Stomach (tissue), 4 donors: ENCODE measurements at regions not wholly inside any gene's neighbourhood (a gene's known extent, or its start where the extent isn't known, plus 50 kb on each side); places are given as distances from the start of the nearest gene placed in this dataset.

Source experiments
- POLR2A ChIP-seq, 4 donors: fragments of 450-650 bp; IDR thresholded peaks; one replicate each; pipeline ENCODE4 v1.6.1; 2016; ENCODE audit warnings: antibody characterized with exemption in 4 of 4, control low read depth in 2 of 4, mild to moderate bottlenecking in 1 of 4, moderate library complexity in 1 of 4
- TF ChIP-seq, protein P1 (sequence below), 7 experiments: fragments of 450-650 bp in 4 of 7; fragments of 200-600 bp in 3 of 7; sonication (generic) in 3 of 7; IDR thresholded peaks; one replicate each; pipeline ENCODE4 v1.5.1; 2016 to 2019; ENCODE audit warnings: antibody characterized with exemption in 7 of 7, control low read depth in 2 of 7, mild to moderate bottlenecking in 1 of 7

DNA sequence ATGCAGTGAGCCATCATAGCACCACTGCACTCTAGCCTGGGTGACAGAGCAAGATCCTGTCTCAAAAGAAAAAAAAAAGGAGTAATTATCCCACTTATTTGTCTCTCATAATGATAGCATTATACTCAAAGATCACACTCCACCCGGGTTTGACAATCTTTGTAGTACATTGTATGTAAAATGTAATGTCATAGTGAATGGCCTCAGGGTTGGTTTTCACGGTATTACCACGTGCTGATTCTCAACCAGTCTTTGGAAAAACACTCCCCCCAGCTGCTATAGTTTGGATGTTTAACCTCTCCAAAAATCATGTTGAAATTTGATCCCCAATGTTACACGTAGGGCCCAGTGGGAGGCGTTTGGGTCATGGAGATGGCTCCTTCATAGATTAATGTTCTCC is 402.4 kb upstream of the GRAMD2B start:
- TF ChIP-seq, protein P1, sequence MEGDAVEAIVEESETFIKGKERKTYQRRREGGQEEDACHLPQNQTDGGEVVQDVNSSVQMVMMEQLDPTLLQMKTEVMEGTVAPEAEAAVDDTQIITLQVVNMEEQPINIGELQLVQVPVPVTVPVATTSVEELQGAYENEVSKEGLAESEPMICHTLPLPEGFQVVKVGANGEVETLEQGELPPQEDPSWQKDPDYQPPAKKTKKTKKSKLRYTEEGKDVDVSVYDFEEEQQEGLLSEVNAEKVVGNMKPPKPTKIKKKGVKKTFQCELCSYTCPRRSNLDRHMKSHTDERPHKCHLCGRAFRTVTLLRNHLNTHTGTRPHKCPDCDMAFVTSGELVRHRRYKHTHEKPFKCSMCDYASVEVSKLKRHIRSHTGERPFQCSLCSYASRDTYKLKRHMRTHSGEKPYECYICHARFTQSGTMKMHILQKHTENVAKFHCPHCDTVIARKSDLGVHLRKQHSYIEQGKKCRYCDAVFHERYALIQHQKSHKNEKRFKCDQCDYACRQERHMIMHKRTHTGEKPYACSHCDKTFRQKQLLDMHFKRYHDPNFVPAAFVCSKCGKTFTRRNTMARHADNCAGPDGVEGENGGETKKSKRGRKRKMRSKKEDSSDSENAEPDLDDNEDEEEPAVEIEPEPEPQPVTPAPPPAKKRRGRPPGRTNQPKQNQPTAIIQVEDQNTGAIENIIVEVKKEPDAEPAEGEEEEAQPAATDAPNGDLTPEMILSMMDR (IDR thresholded peaks at IDR 0.05), result no peak
- no peak for TF ChIP-seq POLR2A (IDR thresholded peaks at IDR 0.05)
